Neutrophil (primary cell): ENCODE measurements at regions not wholly inside any gene's neighbourhood (a gene's known extent, or its start where the extent isn't known, plus 50 kb on each side); places are given as distances from the start of the nearest gene placed in this dataset.

Source experiments
- H3K27ac ChIP-seq: fragments of 200-600 bp; sonication (generic); 2 replicates; pipeline ENCODE4 v1.5.1; 2016; ENCODE audit warnings: mild to moderate bottlenecking, moderate library complexity
- H3K27me3 ChIP-seq: fragments of 200-600 bp; sonication (generic); 2 replicates; pipeline ENCODE4 v1.6.0; 2016; ENCODE audit warnings: mild to moderate bottlenecking
- H3K36me3 ChIP-seq: fragments of 200-600 bp; sonication (generic); 2 replicates; pipeline ENCODE4 v1.5.1; 2017
- H3K4me1 ChIP-seq, 2 experiments: fragments of 200-600 bp in 1 of 2; sonication (generic) in 1 of 2; 1 replicate in 1 of 2; 2 replicates in 1 of 2; pipeline versions ENCODE4 v1.5.1 to v1.6.1; 2013 to 2016; ENCODE audit warnings: low read depth in 1 of 2, low read length in 1 of 2, mild to moderate bottlenecking in 1 of 2, moderate library complexity in 1 of 2; ENCODE audit not compliant: control insufficient read depth in 1 of 2, insufficient read depth in 1 of 2
- H3K4me3 ChIP-seq, 2 experiments: fragments of 200-600 bp in 1 of 2; sonication (generic) in 1 of 2; 1 replicate in 1 of 2; 2 replicates in 1 of 2; pipeline ENCODE4 v1.5.1; 2013 to 2016; ENCODE audit warnings: low read depth in 1 of 2, low read length in 1 of 2, mild to moderate bottlenecking in 1 of 2, moderate library complexity in 1 of 2
- H3K9me3 ChIP-seq: fragments of 200-600 bp; sonication (generic); 2 replicates; pipeline ENCODE4 v1.5.1; 2016
- TF ChIP-seq, protein P1 (sequence below): fragments of 200-600 bp; sonication (generic); IDR thresholded peaks from 2 replicates; pipeline ENCODE4 v1.5.1; 2016; ENCODE audit warnings: antibody characterized with exemption

GRCh38 chr4:18440527-18441202 lies 419.1 kb upstream of the LCORL start:
- Histone ChIP-seq H3K27ac (no peak overlapping the region), H3K4me1 (no peaks in the 10 kb centered on the region), H3K36me3 (no peaks in the 10 kb centered on the region), H3K4me3 (no peak overlapping the region), H3K9me3 (no peaks in the 10 kb centered on the region), H3K27me3 (no peaks in the 10 kb centered on the region)
- TF ChIP-seq, protein P1, sequence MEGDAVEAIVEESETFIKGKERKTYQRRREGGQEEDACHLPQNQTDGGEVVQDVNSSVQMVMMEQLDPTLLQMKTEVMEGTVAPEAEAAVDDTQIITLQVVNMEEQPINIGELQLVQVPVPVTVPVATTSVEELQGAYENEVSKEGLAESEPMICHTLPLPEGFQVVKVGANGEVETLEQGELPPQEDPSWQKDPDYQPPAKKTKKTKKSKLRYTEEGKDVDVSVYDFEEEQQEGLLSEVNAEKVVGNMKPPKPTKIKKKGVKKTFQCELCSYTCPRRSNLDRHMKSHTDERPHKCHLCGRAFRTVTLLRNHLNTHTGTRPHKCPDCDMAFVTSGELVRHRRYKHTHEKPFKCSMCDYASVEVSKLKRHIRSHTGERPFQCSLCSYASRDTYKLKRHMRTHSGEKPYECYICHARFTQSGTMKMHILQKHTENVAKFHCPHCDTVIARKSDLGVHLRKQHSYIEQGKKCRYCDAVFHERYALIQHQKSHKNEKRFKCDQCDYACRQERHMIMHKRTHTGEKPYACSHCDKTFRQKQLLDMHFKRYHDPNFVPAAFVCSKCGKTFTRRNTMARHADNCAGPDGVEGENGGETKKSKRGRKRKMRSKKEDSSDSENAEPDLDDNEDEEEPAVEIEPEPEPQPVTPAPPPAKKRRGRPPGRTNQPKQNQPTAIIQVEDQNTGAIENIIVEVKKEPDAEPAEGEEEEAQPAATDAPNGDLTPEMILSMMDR = no peak

GRCh38 chr4:18439311-18439710 lies 417.8 kb upstream of the LCORL start:
- Histone ChIP-seq H3K36me3 (no peaks in the 10 kb centered on the region), H3K4me1 (no peaks in the 10 kb centered on the region), H3K27me3 (no peaks in the 10 kb centered on the region), H3K4me3 (no peak overlapping the region), H3K9me3 (no peaks in the 10 kb centered on the region), H3K27ac (no peak overlapping the region)
- TF ChIP-seq, protein P1 = no peak

- Histone ChIP-seq H3K4me1 (no peaks in the 10 kb centered on the region), H3K27ac (no peak overlapping the region), H3K27me3 (no peaks in the 10 kb centered on the region), H3K4me3 (no peak overlapping the region), H3K36me3 (no peaks in the 10 kb centered on the region), H3K9me3 (no peaks in the 10 kb centered on the region)
- TF ChIP-seq, protein P1 = no peak
Observed at GRCh38 chr4:18435781-18436180, 414.2 kb upstream of the LCORL start.

- H3K27ac ChIP-seq = no peak overlapping the region
- no peaks in the 10 kb centered on the region for H3K9me3 ChIP-seq
- TF ChIP-seq, protein P1 = no peak
- H3K4me3 ChIP-seq = no peak overlapping the region
- H3K4me1 ChIP-seq = no peaks in the 10 kb centered on the region
- no peaks in the 10 kb centered on the region for H3K36me3 ChIP-seq
- no peaks in the 10 kb centered on the region for H3K27me3 ChIP-seq
Observed at GRCh38 chr4:18422685-18423084, 401.1 kb upstream of the LCORL start.

- Histone ChIP-seq H3K4me1 (no peaks in the 10 kb centered on the region), H3K4me3 (no peak overlapping the region), H3K27me3 (no peaks in the 10 kb centered on the region), H3K36me3 (no peaks in the 10 kb centered on the region), H3K9me3 (no peaks in the 10 kb centered on the region), H3K27ac (no peak overlapping the region)
- TF ChIP-seq, protein P1 = no peak
Observed at GRCh38 chr4:18421519-18421918, 400.0 kb upstream of the LCORL start.
